Tibial artery (tissue), 4 donors: ENCODE measurements at regions not wholly inside any gene's neighbourhood (a gene's known extent, or its start where the extent isn't known, plus 50 kb on each side); places are given as distances from the start of the nearest gene placed in this dataset.
"Not testable (repeated sequence)": the region's sequence is repeated elsewhere in the genome, so short reads cannot be mapped to it uniquely, and the experiment has no call there.

Experiments
- DNase-seq, 2 donors: peaks; one replicate each; pipeline ENCODE4 v3.0.0-alpha.2; 2019
- H3K27ac ChIP-seq, 2 donors: fragments of 200-600 bp; sonication (generic) in 1 of 2; 1 replicate in 1 of 2; 2 replicates in 1 of 2; pipeline ENCODE4 v1.5.1; 2018 to 2019; ENCODE audit warnings: mild to moderate bottlenecking in 1 of 2
- H3K27me3 ChIP-seq, 2 donors: fragments of 200-600 bp; sonication (generic) in 1 of 2; one replicate each; pipeline versions ENCODE4 v1.5.1 to v1.6.0; 2016 to 2019
- H3K36me3 ChIP-seq, 3 donors: fragments of 200-600 bp; sonication (generic) in 2 of 3; one replicate each; pipeline ENCODE4 v1.5.1; 2016 to 2019; ENCODE audit warnings: mild to moderate bottlenecking in 2 of 3
- H3K4me1 ChIP-seq, 4 donors: fragments of 200-600 bp; sonication (generic) in 2 of 4; 1 replicate in 3 of 4; 2 replicates in 1 of 4; pipeline ENCODE4 v1.5.1; 2016 to 2019
- H3K4me3 ChIP-seq, 2 donors: fragments of 200-600 bp; sonication (generic) in 1 of 2; 1 replicate in 1 of 2; 2 replicates in 1 of 2; pipeline ENCODE4 v1.5.1; 2018 to 2019; ENCODE audit warnings: mild to moderate bottlenecking in 2 of 2
- H3K9me3 ChIP-seq, 3 donors: fragments of 200-600 bp; sonication (generic) in 1 of 3; one replicate each; pipeline ENCODE4 v1.5.1; 2016 to 2019
- intact Hi-C: fragments of 100-400 bp; cut with DNase I; formaldehyde crosslinking; loops from one replicate; pipeline ENCODE4 v1.15.0; 2023; ENCODE audit warnings: low total_unique reads
- TF ChIP-seq, protein P1 (sequence below), 2 experiments: fragments of 200-600 bp in 1 of 2; fragments of 450-650 bp in 1 of 2; IDR thresholded peaks; one replicate each; pipeline ENCODE4 v1.5.1; 2017 to 2019; ENCODE audit warnings: antibody characterized with exemption in 2 of 2, mild to moderate bottlenecking in 1 of 2, moderate library complexity in 1 of 2

DNA sequence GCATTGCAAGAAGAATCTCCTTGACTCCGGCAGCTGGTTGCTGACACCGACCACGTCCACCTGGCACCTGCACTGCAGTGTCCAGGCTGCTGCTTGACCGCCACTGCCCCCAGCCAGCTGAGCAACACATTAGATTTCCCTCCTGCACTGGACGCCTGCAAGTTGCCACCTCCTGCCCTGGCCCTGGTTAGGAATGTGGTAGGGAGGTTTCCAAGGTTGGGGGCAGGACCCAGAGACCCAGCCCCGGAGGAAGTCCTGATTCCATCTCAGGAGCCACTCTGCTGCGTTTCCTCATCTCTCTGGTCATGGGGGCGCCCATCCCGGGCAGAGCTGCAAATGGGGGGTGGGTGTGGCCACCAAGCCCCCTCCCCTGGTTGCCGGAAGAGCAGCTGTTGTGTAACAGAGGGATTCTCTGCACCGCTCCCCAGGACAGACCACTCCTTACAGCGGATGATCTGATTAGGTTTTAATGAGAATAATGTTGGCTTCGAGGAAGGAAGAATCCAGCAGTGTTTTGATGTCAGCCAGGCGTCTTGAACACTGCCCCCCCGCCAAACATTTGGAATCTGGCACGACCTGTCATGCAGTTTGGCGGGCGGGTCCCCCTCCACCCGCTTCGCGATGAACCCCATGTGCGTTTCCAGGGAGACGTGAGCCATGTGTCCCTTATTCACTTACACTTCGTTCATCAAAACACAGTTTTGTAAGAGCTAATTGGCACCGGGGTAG is 205.1 kb downstream of the NPIPB11 start:
- DNase-seq: peak; percentile 74 to 80
- peaks cover 0 to 17% (median 4%) of the 10 kb centered on the region in 4 donors for H3K4me1 ChIP-seq
- intact Hi-C loops, H3K9me3 ChIP-seq, H3K36me3 ChIP-seq, H3K4me3 ChIP-seq, H3K27me3 ChIP-seq, H3K27ac ChIP-seq: not testable (repeated sequence)

DNA sequence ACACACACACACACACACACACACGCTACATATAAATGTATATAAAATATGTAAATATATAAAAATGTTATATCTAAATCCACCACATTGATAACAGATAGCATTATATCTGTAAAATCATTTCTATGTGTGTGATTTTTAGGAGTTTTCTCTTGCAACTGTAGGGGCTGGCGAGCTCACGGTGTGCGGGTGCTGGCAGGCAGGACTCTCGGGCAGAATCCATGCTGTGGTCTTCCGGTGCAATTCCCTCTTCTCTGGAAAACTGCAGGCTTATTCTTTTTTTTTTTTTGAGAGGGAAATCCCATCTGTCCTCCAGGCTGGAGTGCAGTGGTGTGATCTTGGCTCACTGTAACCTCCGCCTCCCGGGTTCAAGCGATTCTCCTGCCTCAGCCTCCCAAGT is 205.8 kb downstream of the NPIPB11 start:
- DNase-seq: peak in 1 of 2 donors; percentile 15
- H3K27ac ChIP-seq, H3K9me3 ChIP-seq, H3K36me3 ChIP-seq, intact Hi-C loops, H3K4me3 ChIP-seq, H3K27me3 ChIP-seq: not testable (repeated sequence)
- peaks cover 0 to 17% (median 4%) of the 10 kb centered on the region in 4 donors for H3K4me1 ChIP-seq

DNA sequence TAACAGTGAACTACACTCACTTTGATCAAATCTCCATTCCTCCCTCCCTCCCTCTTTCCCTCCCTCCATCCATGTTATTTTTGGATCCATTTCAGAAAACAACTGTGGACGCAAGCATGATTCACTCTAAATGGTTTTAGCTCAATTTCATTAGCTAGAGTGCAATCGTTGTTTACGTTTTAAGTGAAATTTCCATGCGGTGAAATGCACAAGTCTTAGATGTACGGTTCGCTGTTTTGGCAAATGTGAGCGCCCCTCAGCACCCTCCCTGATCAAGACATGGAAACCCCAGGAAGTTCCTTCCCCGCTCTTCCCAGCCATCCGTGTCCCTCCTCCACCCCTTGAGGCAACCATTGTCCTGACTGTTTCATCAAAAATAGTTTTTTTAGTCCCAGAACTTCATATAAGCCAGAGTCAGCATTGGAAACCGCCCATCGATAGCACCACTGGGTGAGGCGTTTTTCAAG is 206.3 kb downstream of the NPIPB11 start:
- DNase-seq: peak; percentile 54 to 67

DNA sequence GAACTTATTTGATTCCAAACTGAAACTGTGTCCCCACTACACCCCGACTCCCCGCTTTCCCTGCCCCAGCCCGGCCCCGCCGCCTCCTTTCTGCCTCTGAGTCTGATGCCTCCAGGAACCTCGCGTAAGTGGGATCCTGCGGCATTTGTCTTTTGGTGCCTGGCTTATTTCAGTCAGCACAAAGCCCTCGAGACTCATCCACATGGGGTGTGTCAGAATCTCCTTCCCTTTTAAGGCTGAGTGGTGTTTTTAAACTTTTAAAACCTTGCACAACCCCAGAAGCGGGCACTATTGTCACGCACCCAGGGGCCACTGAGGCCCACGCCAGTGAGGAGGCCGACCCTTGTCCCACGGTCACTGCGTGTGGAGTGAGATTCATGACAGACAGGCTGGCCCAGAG is 206.9 kb downstream of the NPIPB11 start:
- H3K36me3 ChIP-seq, H3K9me3 ChIP-seq, H3K4me3 ChIP-seq, intact Hi-C loops, H3K27me3 ChIP-seq: not testable (repeated sequence)
- Histone ChIP-seq H3K27ac (peak overlapping the region; percentile 3 to 54), H3K4me1 (peaks cover 0 to 25% (median 4%) of the 10 kb centered on the region in 4 donors)
- DNase-seq: peak; percentile 64 to 75

More for the DNA sequence above, 206.3 kb downstream of the NPIPB11 start:
- peak overlapping the region; percentile 12 to 54 for H3K27ac ChIP-seq
- H3K27me3 ChIP-seq, intact Hi-C loops, H3K4me3 ChIP-seq, H3K9me3 ChIP-seq, H3K36me3 ChIP-seq: not testable (repeated sequence)
- peaks cover 0 to 20% (median 4%) of the 10 kb centered on the region in 4 donors for H3K4me1 ChIP-seq

DNA sequence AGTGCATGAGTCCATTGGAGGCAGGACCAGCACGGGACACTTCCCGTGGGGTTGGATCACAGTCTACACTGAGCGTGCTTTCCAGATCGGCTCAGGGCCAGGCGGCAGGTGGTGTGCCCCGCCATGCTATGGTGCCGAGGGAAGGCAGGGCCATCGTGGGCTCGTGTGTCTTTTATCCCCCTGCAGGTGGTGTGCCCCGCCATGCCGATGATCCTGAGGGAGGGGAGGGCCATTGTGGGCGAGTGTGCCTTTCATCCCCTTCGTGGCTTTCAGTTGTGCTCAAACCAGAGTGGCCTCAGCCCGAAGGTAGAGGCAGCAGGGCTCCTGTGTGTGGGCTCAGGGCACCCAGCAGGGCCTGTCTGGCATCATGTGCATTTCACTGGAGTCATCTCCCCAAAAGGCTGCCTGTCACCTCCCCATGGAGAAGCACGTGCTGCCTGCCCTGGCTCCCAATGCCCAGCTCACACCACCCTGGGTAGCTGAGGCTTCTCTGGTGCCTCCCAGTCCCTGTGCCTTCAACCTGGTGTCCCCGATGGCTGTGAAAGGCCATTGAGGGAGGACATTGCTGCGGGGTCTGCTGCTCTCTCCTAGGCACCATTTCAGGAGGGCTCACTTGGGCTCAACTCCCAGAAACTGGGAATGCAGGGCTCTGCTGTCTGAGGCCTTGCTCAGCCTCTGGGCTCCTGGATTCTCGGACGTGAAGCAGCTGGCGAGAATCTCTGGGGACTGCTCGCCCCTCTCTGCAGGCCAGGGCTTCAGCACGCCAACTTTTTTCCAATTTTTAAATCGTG is 207.6 kb downstream of the NPIPB11 start:
- H3K27ac ChIP-seq: peak overlapping the region; percentile 3 to 54
- no peak overlapping the region for H3K4me3 ChIP-seq
- intact Hi-C loops: no loop called here
- no peaks in the 10 kb centered on the region for H3K36me3 ChIP-seq
- H3K9me3 ChIP-seq: no peaks in the 10 kb centered on the region
- TF ChIP-seq, protein P1, sequence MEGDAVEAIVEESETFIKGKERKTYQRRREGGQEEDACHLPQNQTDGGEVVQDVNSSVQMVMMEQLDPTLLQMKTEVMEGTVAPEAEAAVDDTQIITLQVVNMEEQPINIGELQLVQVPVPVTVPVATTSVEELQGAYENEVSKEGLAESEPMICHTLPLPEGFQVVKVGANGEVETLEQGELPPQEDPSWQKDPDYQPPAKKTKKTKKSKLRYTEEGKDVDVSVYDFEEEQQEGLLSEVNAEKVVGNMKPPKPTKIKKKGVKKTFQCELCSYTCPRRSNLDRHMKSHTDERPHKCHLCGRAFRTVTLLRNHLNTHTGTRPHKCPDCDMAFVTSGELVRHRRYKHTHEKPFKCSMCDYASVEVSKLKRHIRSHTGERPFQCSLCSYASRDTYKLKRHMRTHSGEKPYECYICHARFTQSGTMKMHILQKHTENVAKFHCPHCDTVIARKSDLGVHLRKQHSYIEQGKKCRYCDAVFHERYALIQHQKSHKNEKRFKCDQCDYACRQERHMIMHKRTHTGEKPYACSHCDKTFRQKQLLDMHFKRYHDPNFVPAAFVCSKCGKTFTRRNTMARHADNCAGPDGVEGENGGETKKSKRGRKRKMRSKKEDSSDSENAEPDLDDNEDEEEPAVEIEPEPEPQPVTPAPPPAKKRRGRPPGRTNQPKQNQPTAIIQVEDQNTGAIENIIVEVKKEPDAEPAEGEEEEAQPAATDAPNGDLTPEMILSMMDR (IDR thresholded peaks at IDR 0.05): no peak
- peak; percentile 17 to 68 for DNase-seq
- peaks cover 0 to 26% (median 4%) of the 10 kb centered on the region in 4 donors for H3K4me1 ChIP-seq
- H3K27me3 ChIP-seq: no peaks in the 10 kb centered on the region

DNA sequence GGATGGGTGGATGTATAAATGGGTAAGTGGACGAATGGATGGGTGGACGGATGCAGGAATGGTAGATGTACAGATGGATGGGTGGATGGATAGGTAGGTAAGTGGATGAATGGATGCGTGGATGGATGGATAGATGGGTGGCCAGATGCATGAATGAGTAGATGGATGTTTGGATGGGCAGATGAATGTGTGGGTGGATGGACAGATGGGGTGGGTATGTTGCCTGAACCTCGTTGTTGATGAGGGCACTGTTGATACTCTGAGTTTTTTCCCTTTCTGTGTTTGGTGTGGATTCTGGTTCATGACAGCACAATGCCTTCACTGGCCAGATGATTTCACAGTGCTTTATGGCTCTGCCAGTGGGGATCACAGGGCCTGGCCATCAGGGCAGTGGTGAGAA is 208.3 kb downstream of the NPIPB11 start:
- H3K9me3 ChIP-seq: no peaks in the 10 kb centered on the region
- H3K4me1 ChIP-seq: peaks cover 0 to 26% (median 4%) of the 10 kb centered on the region in 4 donors
- no peak overlapping the region for H3K27ac ChIP-seq
- no peaks in the 10 kb centered on the region for H3K36me3 ChIP-seq
- no peaks in the 10 kb centered on the region for H3K27me3 ChIP-seq
- DNase-seq: peak in 1 of 2 donors; percentile 18
- H3K4me3 ChIP-seq: no peak overlapping the region
- intact Hi-C loops: no loop called here
- TF ChIP-seq, protein P1 (IDR thresholded peaks at IDR 0.05): no peak

DNA sequence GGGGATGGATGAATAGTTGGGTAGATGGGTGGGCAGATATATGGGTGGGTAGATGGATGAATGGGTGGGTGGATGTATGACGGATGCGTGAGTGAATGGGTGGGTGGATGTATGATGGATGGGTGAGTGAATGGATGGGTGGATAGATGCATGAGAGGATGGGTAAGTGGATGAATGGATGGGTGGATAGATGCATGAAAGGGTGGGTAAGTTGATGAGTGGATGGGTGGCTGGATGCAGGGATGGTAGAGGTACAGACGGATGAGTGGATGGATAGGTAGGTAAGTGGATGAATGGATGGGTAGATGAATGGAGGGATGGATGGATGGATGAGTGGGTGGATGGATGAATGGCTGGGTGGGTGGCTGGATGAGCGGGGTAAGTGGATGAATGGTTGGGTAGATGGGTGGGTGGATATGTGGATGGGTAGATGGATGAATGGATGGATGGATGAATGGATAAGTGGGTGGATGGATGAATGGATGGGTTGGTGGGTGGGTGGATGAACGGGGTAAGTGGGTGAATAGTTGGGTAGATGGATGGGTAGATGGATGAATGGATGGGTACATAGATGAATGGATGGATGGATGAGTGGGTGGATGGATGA is 208.9 kb downstream of the NPIPB11 start:
- DNase-seq: peak in 1 of 2 donors; percentile 17
- peaks cover 0 to 26% (median 4%) of the 10 kb centered on the region in 4 donors for H3K4me1 ChIP-seq
- H3K9me3 ChIP-seq, intact Hi-C loops, H3K4me3 ChIP-seq, H3K27ac ChIP-seq, H3K36me3 ChIP-seq, H3K27me3 ChIP-seq: not testable (repeated sequence)

DNA sequence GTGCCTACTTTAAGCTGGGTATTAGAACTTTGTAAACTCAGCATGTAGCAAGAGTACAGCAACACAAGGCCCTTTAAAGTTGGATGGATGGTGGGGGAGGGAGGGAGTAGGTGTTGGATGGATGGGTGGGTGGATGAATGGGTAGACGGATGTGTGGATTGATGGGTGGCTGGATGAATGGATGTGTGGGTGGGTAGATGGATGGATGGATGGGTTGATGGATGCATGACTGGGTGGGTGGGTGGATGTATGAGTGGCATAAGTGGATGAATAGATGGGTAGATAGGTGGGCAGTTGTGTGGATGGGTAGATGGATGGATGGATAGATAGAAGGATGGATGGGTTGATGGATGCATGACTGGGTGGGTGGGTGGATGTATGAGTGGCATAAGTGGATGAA is 209.8 kb downstream of the NPIPB11 start:
- H3K36me3 ChIP-seq, H3K27ac ChIP-seq, H3K4me3 ChIP-seq, H3K27me3 ChIP-seq, H3K9me3 ChIP-seq, intact Hi-C loops: not testable (repeated sequence)
- DNase-seq: peak in 1 of 2 donors; percentile 19
- peaks cover 0 to 26% (median 4%) of the 10 kb centered on the region in 4 donors for H3K4me1 ChIP-seq

DNA sequence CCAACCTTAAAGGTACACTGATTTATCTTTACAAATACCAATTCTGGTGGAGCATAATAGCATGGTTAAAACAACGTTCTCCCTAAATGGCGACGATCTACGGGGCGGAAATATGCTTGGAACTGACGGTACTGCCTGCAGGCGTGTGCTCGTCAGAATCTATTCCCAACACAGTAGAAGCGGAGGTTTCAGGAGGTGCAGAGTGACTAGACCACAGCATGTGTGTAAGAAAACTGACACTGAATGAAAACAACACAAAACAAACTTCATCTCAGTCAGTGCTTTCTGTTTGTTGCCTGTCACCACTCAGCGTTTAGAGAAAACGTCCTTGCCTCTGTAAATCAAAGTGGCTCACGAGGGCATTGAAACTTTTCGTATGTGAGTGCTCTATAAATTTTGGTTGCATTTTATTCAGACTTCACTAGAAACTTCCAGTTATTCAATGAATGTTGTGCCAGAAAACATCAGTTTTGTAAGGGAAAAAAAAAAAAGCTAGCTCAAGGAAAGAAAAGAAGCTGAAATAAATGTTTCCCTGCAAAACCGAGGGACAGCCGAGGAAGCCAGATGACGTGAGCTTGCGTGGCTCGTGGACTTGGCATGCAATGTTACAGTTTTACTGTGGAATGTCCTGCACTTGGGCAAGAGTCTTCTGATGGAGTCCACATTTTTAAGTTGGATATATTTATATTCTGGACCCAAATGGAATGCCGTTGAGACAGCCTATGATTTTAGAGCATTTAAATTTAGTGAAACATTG is 210.4 kb downstream of the LAT start:
- intact Hi-C loops, H3K9me3 ChIP-seq, H3K36me3 ChIP-seq, H3K4me3 ChIP-seq, H3K27me3 ChIP-seq: not testable (repeated sequence)
- Histone ChIP-seq H3K27ac (peak overlapping the region; percentile 36 to 42), H3K4me1 (peaks cover 0 to 21% (median 2%) of the 10 kb centered on the region in 4 donors)
- DNase-seq: peak; percentile 39 to 79

DNA sequence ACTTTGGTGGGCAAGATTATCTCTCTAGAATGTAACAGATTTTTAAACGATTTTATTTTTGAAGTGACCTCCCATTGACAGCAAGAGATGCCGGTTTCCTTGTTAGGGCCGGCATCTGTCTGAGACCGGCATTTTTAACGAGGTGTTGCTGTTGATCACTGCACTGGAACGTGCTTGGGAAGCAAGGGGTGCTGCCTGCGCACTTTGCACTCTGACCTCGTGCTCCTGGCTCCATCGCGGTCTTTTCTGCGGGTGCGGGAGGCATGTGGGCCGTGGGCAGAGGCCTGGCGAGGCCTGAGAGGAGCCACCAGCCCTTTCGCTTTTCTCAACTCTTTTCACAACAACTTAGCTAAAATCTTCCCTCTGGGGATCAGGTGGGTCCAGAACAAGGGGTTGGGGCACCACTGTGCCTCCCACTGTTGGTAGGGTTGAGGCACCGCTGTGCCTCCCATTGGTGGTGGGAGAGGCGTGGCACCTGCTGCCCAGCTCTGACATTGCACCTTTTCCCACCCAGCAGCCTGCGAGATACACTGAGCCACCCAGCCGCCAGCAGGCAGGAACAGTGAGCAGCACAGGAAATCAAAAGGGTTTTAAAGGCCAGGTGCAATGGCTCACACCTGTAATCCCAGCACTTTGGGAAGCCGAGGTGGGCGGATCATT is 209.5 kb downstream of the LAT start:
- H3K36me3 ChIP-seq, H3K27ac ChIP-seq, H3K27me3 ChIP-seq, H3K4me3 ChIP-seq, H3K9me3 ChIP-seq, intact Hi-C loops: not testable (repeated sequence)
- peak; percentile 7 to 48 for DNase-seq
- peaks cover 0 to 13% (median 0%) of the 10 kb centered on the region in 4 donors for H3K4me1 ChIP-seq

DNA sequence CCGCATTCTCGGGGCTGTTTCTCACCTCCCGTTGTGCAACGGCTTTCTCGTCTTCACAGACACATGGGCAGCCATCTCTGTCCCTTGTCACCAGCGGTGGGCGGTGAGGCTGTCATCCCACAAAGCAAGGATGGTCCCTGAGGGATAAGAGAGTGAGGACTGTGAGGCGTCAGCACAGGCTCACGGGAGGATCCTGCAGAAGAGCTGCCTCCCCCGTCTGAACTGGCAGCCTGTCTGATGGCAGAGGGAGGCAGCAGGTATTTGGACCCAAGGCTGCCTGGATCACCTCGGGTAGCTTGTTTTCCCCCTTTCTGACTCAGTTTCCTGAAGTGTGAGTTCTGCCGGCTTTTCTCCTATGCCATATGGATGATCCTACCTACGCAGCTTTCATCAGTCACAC is 208.8 kb downstream of the LAT start:
- H3K4me1 ChIP-seq, intact Hi-C loops, H3K27me3 ChIP-seq, H3K36me3 ChIP-seq, H3K4me3 ChIP-seq, H3K27ac ChIP-seq, H3K9me3 ChIP-seq: not testable (repeated sequence)
- peak; percentile 11 to 55 for DNase-seq
